Thyroid gland (tissue), 4 donors: ENCODE measurements at regions not wholly inside any gene's neighbourhood (a gene's known extent, or its start where the extent isn't known, plus 50 kb on each side); places are given as distances from the start of the nearest gene placed in this dataset.
"Not testable (repeated sequence)": the region's sequence is repeated elsewhere in the genome, so short reads cannot be mapped to it uniquely, and the experiment has no call there.

Experiments used
- CTCF ChIP-seq, 6 experiments: fragments of 200-600 bp in 3 of 6; fragments of 450-650 bp in 3 of 6; sonication (generic) in 3 of 6; IDR thresholded peaks; one replicate each; pipeline ENCODE4 v1.5.1; 2016 to 2019; ENCODE audit warnings: antibody characterized with exemption in 6 of 6, mild to moderate bottlenecking in 2 of 6, inconsistent platforms in 1 of 6, moderate library complexity in 1 of 6
- POLR2A ChIP-seq, 2 donors: fragments of 450-650 bp; IDR thresholded peaks; one replicate each; pipeline ENCODE4 v1.6.1; 2017; ENCODE audit warnings: antibody characterized with exemption in 2 of 2, mild to moderate bottlenecking in 2 of 2, moderate library complexity in 1 of 2

- not testable (repeated sequence) for TF ChIP-seq CTCF, POLR2A (IDR thresholded peaks at IDR 0.05)
These were observed 103.8 kb upstream of the TPTE start for GRCh38 chr21:10417551-10418002.
